Lower lobe of right lung (tissue), 2 donors: ENCODE measurements at regions not wholly inside any gene's neighbourhood (a gene's known extent, or its start where the extent isn't known, plus 50 kb on each side); places are given as distances from the start of the nearest gene placed in this dataset.

Experiments
- ATAC-seq, 2 donors: fragments of 200-7000 bp; cut with Tn5 transposase; one replicate each; pipeline ENCODE4 v1.9.1; 2020 to 2022; ENCODE audit warnings: mild to moderate bottlenecking in 2 of 2, moderate library complexity in 2 of 2
- DNase-seq: peaks from one replicate; pipeline ENCODE4 v3.0.0-alpha.2; 2020
- H3K27ac ChIP-seq: fragments of 200-600 bp; one replicate; pipeline ENCODE4 v1.8.0; 2022
- H3K27me3 ChIP-seq: fragments of 200-600 bp; one replicate; pipeline ENCODE4 v1.8.0; 2022; ENCODE audit warnings: low read depth
- H3K36me3 ChIP-seq: fragments of 200-600 bp; one replicate; pipeline ENCODE4 v1.8.0; 2022; ENCODE audit warnings: mild to moderate bottlenecking
- H3K4me1 ChIP-seq: fragments of 200-600 bp; one replicate; pipeline ENCODE4 v1.8.0; 2022
- H3K4me3 ChIP-seq: fragments of 200-600 bp; one replicate; pipeline ENCODE4 v1.8.0; 2022; ENCODE audit warnings: mild to moderate bottlenecking
- H3K9me3 ChIP-seq: fragments of 200-600 bp; one replicate; pipeline ENCODE4 v1.8.0; 2022
- CTCF ChIP-seq: fragments of 200-600 bp; IDR thresholded peaks from one replicate; pipeline ENCODE4 v1.8.0; 2022; ENCODE audit warnings: antibody characterized with exemption, mild to moderate bottlenecking
- intact Hi-C: fragments of 100-400 bp; cut with DNase I; formaldehyde crosslinking; loops from one replicate; pipeline ENCODE4 v1.11.0; 2022
- donor health status: DM: no; HTN: yes; CAD: no; lungs with severe emphysema.

DNA sequence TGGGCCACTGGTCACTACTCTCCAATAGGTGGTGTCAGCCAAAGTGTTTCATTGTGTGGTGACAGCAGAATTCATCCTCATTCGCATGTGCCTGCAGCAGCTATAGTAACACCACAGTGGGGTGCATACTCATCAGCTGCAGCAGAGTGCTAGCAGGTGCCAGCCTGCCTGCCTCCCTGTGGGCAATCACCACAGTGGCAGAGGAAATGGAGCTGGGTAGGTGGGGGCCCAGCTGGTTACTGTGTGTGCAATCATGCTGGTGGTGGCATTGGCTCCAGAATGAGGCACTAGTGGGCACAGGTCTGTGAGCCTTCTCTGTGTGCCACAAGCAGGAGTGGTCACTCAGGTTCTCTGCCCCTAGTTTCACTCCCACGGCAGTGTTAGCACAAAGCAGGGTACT is 579.2 kb downstream of the PTPRC start:
- DNase-seq (no peak), ATAC-seq (peak; percentile 26 to 35)
- intact Hi-C loops = no loop called here

DNA sequence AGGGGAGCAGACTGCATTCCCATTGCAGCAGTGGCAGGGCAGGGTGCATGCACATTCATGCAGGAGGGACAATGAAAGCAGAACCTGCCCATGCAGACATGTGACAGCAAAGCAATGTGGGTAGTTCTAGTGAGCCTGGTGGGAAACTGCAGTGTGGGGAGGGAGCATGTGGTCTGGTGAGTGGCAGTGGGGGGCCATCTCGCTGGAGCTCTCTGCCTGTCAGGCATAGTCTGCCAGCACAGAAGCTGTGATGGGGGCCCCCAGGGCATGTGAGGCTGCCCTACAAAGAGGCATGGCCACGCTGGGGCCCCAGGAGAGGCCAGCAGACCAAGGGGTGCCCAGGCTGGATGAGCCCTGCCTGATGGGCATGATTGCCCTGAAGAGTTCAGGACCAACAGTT is 579.7 kb downstream of the PTPRC start:
- H3K4me3 ChIP-seq = no peak overlapping the region
- no peak overlapping the region for H3K27ac ChIP-seq
- intact Hi-C loops = no loop called here
- no peaks in the 10 kb centered on the region for H3K27me3 ChIP-seq
- DNase-seq (no peak), ATAC-seq (no peak)
- H3K4me1 ChIP-seq = no peaks in the 10 kb centered on the region
- no peaks in the 10 kb centered on the region for H3K36me3 ChIP-seq
- peaks cover 6% of the 10 kb centered on the region for H3K9me3 ChIP-seq
- no peak for TF ChIP-seq CTCF

More for the DNA sequence above, 579.2 kb downstream of the PTPRC start:
- Histone ChIP-seq H3K9me3 (peaks cover 6% of the 10 kb centered on the region), H3K27me3 (no peaks in the 10 kb centered on the region), H3K27ac (no peak overlapping the region), H3K4me1 (no peaks in the 10 kb centered on the region), H3K4me3 (no peak overlapping the region), H3K36me3 (no peaks in the 10 kb centered on the region)
- no peak for TF ChIP-seq CTCF

DNA sequence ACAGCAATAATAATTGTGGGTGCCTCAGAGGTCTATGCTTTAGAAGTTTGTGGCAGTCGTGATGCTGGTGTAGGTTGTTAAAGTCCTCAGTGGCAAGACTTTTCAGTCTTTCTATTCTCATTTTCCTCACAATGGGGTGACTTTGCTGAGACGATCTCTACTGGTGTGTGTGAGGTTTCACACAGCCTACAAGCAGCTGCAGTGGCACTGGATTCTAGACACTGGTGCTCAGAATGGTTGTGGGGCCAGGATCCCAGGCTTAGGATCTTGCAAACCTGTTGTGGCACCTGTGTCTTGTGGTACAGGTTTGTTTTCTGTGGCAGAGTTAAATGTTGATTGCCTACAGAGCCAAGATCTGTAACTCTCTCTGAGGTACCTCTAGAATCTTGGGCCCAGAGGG is 581.2 kb downstream of the PTPRC start:
- no peak overlapping the region for H3K4me3 ChIP-seq
- no peak overlapping the region for H3K27ac ChIP-seq
- no peak for TF ChIP-seq CTCF
- no peaks in the 10 kb centered on the region for H3K27me3 ChIP-seq
- no peaks in the 10 kb centered on the region for H3K9me3 ChIP-seq
- intact Hi-C loops = no loop called here
- DNase-seq (no peak), ATAC-seq (no peak)
- no peaks in the 10 kb centered on the region for H3K36me3 ChIP-seq
- H3K4me1 ChIP-seq = no peaks in the 10 kb centered on the region

DNA sequence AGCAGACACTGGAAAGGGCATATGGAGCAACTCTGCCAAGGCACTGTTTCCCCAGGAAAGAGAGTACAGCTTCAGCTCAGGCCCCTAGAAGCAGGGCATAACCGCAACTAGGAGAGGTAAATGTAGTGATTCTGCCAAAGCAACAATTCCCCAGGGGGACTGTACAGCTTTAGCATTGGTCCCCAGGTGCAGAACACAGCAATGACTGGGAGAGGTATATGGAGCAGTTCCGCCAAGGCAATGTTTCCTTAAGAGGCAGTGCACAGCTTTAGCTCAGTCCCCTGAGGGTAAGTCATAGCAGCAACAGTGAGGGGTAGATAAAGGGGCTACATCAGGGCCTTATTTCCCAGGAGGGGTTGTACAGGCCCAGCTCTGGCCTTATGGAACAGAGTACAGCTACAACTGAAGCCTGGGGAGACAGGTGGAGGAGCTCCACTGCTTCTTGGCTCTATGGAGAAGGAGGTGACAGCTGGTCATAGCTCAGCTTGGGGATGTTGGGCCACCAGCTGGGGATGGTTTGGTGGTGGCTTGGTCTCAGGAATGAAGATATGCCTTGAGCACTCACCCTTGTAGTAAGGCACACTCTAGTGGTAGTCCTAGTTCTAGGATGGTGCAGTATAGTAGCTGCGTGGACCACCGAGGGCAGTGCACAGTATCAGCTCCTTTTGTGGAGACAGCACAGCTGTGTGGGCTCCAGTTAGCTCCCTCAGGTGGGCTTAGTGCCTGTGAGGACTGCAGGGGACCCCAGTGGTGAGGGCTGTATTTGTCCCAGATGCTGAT is 582.7 kb downstream of the PTPRC start:
- Histone ChIP-seq H3K9me3 (no peaks in the 10 kb centered on the region), H3K4me3 (no peak overlapping the region), H3K27ac (no peak overlapping the region), H3K36me3 (no peaks in the 10 kb centered on the region), H3K4me1 (no peaks in the 10 kb centered on the region), H3K27me3 (no peaks in the 10 kb centered on the region)
- DNase-seq = no peak
- TF ChIP-seq CTCF = no peak
- ATAC-seq = no peak
- intact Hi-C loops = no loop called here

GRCh38 chr1:199223936-199224335 is 585.1 kb downstream of the PTPRC start:
- H3K9me3 ChIP-seq = no peaks in the 10 kb centered on the region
- DNase-seq (no peak), ATAC-seq (no peak)
- no peak for TF ChIP-seq CTCF
- no peaks in the 10 kb centered on the region for H3K36me3 ChIP-seq
- H3K4me1 ChIP-seq = no peaks in the 10 kb centered on the region
- H3K27ac ChIP-seq = no peak overlapping the region
- intact Hi-C loops = no loop called here
- H3K4me3 ChIP-seq = no peak overlapping the region
- H3K27me3 ChIP-seq = no peaks in the 10 kb centered on the region
